ENCODE measurements at regions not wholly inside any gene's neighbourhood (a gene's known extent, or its start where the extent isn't known, plus 50 kb on each side); places are given as distances from the start of the nearest gene placed in this dataset.

DNA sequence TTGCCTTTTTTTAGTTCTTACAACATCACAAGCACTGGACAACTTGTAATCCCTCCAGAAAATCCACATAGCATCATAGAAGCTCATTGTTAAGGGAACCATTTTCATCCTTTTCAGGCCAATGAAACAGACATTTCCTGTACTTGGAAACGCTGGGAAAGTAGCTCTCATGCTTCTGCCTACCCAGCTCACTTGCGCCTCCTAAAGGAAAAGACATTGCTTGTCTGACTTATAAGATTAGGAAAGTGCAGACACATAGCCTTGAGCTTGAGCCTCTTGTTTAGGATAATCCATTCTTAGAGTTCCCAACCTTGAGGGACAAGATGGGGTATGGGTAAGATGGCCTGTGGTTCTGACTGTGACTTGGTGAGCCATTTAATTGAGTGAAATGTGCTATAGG lies 589.5 kb downstream of the NOVA1 start:
- H3K27ac Mint-ChIP-seq, result no peak overlapping the region
- ChIA-PET POLR2A (no interaction called here), CTCF (interaction anchor here (1.3 kb wide), 1 partner anchor 14 kb away, joined by 3 read pairs; no protein-coding TSS in a partner anchor)
- DNase-seq (no peak), ATAC-seq (no peak)
- intact Hi-C loops (cut with micrococcal nuclease), result no loop called here
- H3K4me1 Mint-ChIP-seq (ENCODE audit: low read depth), result no peaks in the 10 kb centered on the region
- no peaks in the 10 kb centered on the region for H3K36me3 Mint-ChIP-seq (ENCODE audit: low read depth)
- TF ChIP-seq, protein P1, sequence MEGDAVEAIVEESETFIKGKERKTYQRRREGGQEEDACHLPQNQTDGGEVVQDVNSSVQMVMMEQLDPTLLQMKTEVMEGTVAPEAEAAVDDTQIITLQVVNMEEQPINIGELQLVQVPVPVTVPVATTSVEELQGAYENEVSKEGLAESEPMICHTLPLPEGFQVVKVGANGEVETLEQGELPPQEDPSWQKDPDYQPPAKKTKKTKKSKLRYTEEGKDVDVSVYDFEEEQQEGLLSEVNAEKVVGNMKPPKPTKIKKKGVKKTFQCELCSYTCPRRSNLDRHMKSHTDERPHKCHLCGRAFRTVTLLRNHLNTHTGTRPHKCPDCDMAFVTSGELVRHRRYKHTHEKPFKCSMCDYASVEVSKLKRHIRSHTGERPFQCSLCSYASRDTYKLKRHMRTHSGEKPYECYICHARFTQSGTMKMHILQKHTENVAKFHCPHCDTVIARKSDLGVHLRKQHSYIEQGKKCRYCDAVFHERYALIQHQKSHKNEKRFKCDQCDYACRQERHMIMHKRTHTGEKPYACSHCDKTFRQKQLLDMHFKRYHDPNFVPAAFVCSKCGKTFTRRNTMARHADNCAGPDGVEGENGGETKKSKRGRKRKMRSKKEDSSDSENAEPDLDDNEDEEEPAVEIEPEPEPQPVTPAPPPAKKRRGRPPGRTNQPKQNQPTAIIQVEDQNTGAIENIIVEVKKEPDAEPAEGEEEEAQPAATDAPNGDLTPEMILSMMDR (IDR thresholded peaks at IDR 0.05), result no peak
- H3K4me3 Mint-ChIP-seq, result no peak overlapping the region
- no peaks in the 10 kb centered on the region for H3K27me3 Mint-ChIP-seq
- peaks cover 17% of the 10 kb centered on the region for H3K9me3 Mint-ChIP-seq

DNA sequence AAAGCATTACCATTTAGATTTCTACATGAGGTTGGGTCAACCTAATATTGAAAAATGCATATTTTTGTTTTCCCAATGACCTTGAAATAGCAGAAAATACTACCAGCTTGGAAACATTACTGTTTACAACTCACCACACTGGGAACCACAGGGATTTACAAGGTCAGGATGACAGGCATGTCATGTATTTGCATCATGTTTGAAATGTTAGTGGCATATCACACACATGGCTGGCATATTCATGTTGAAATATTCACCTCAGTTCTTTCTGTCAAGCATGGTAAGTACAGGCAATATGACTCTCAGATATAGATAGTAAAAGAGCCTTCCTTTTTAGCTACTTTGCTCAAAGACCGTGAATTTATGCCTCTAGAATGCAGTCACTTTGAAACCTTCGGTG lies 593.5 kb downstream of the NOVA1 start:
- ChIA-PET CTCF (no interaction called here), POLR2A (no interaction called here)
- no peaks in the 10 kb centered on the region for H3K4me1 Mint-ChIP-seq (ENCODE audit: low read depth)
- TF ChIP-seq, protein P1 (IDR thresholded peaks at IDR 0.05), result no peak
- H3K4me3 Mint-ChIP-seq, result no peak overlapping the region
- no peaks in the 10 kb centered on the region for H3K36me3 Mint-ChIP-seq (ENCODE audit: low read depth)
- intact Hi-C loops (cut with micrococcal nuclease), result no loop called here
- H3K9me3 Mint-ChIP-seq, result peaks cover 3% of the 10 kb centered on the region
- DNase-seq (no peak), ATAC-seq (no peak)
- H3K27ac Mint-ChIP-seq, result no peak overlapping the region
- H3K27me3 Mint-ChIP-seq, result no peaks in the 10 kb centered on the region

DNA sequence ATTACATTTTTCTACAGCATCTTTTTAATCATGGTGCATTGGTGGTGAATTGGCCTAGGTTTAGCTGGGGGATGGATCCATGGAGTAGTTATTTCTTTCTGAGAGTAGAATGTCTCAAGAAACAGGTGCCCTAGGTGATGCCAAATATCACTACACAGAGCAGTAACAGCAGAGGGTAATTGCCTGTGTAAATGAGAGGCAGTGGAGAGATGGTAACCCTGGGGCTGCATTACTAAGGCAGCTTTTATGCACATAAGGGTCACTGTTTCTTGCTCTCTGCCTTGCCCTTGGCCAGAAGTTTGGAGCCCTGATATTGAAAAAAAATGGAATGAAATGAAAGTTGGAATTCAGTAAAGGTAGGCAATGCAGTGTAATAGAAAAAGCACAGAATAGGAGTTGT lies 604.0 kb downstream of the NOVA1 start:
- CTCF ChIA-PET, result no interaction called here
- Mint-ChIP-seq H3K9me3 (peaks cover 7% of the 10 kb centered on the region), H3K27me3 (no peaks in the 10 kb centered on the region)

DNA sequence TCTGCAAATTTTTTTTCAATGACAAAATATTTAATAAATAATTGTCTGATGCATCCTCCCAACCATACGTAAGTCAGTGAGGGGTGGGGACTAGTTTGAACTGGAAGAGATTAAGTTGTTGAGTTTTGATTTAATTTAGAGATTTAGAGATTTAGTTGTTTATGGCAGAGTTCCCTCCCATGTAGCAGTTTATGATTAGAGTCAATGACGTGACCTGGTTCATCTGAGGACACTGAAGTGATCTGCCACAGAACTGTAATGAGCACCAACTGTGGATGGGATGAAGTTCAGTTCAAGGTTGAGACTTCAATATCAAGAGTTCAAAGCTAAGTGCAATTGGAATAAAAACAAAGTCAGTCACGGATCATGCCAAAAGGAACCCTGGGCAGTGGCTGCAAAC lies 609.3 kb downstream of the NOVA1 start:
- Mint-ChIP-seq H3K36me3 (ENCODE audit: low read depth) (no peaks in the 10 kb centered on the region), H3K4me1 (ENCODE audit: low read depth) (no peaks in the 10 kb centered on the region), H3K9me3 (peaks cover 14% of the 10 kb centered on the region), H3K4me3 (no peak overlapping the region), H3K27ac (no peak overlapping the region), H3K27me3 (no peaks in the 10 kb centered on the region)
- DNase-seq, result no peak
- TF ChIP-seq, protein P1 (IDR thresholded peaks at IDR 0.05), result no peak
- POLR2A ChIA-PET, result no interaction called here
- no peak for ATAC-seq
- CTCF ChIA-PET, result no interaction called here
- intact Hi-C loops (cut with micrococcal nuclease), result no loop called here

More for the DNA sequence above, 604.0 kb downstream of the NOVA1 start:
- ATAC-seq, result no peak
- Mint-ChIP-seq H3K4me3 (no peak overlapping the region), H3K4me1 (ENCODE audit: low read depth) (no peaks in the 10 kb centered on the region), H3K27ac (no peak overlapping the region), H3K36me3 (ENCODE audit: low read depth) (no peaks in the 10 kb centered on the region)
- no peak for DNase-seq
- TF ChIP-seq, protein P1 (IDR thresholded peaks at IDR 0.05), result no peak
- POLR2A ChIA-PET, result no interaction called here
- intact Hi-C loops (cut with micrococcal nuclease), result no loop called here

DNA sequence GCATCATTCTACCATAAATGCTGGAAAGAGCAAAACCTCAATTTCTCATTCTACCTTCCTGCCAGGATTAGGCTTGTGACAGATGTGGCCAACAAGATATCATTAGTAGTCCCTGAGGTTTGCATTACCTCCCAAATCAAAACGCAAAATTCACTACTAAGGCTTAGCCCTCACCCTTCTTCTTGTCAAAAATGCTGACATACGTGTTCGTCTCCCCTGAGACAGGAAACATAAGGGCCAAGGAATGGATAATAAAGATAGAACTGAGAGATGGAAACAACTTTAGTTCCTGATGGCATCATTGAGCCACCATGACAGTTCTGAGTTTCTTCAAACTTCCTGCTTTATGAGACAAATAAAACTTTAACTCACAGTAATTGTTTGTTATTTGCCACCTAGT lies 642.1 kb downstream of the NOVA1 start:
- CTCF ChIA-PET, result interaction anchor here (0.7 kb wide), 1 partner anchor 11 kb away, joined by 3 read pairs; no protein-coding TSS in a partner anchor

More for the DNA sequence above, 642.1 kb downstream of the NOVA1 start:
- H3K27me3 Mint-ChIP-seq, result no peaks in the 10 kb centered on the region
- no peak overlapping the region for H3K4me3 Mint-ChIP-seq
- POLR2A ChIA-PET, result no interaction called here
- H3K36me3 Mint-ChIP-seq (ENCODE audit: low read depth), result no peaks in the 10 kb centered on the region
- no peak for ATAC-seq
- TF ChIP-seq, protein P1 (IDR thresholded peaks at IDR 0.05), result no peak
- peaks cover 13% of the 10 kb centered on the region for H3K9me3 Mint-ChIP-seq
- H3K27ac Mint-ChIP-seq, result no peak overlapping the region
- intact Hi-C loops (cut with micrococcal nuclease), result no loop called here
- no peaks in the 10 kb centered on the region for H3K4me1 Mint-ChIP-seq (ENCODE audit: low read depth)
- DNase-seq, result no peak
